G401.6 (cell line): ENCODE measurements at regions not wholly inside any gene's neighbourhood (a gene's known extent, or its start where the extent isn't known, plus 50 kb on each side); places are given as distances from the start of the nearest gene placed in this dataset.
"Not testable (repeated sequence)": the region's sequence is repeated elsewhere in the genome, so short reads cannot be mapped to it uniquely, and the experiment has no call there.

Source experiments
- FAIRE-seq: peaks from 2 replicates; lab custom pipeline; 2012; peaks lifted over from hg19 to GRCh38; lab: Jason Lieb, UNC

GRCh38 chr10:64508029-64508661, 986.9 kb downstream of the REEP3 start:
- FAIRE-seq: no peak

GRCh38 chr10:64515970-64516699, 994.9 kb downstream of the REEP3 start:
- no peak for FAIRE-seq

GRCh38 chr10:64518456-64518855, 997.3 kb downstream of the REEP3 start:
- FAIRE-seq: no peak

GRCh38 chr10:64519427-64519826, 998.2 kb downstream of the REEP3 start:
- FAIRE-seq: no peak

- no peak for FAIRE-seq
Measured at GRCh38 chr10:64519831-64520230, 998.6 kb downstream of the REEP3 start.

- FAIRE-seq: no peak
Measured at GRCh38 chr10:64523065-64523759, 1002.0 kb downstream of the REEP3 start.

- no peak for FAIRE-seq
Measured at GRCh38 chr10:64528294-64529002, 1007.2 kb downstream of the REEP3 start.

- FAIRE-seq: no peak
Measured at GRCh38 chr10:64529003-64529350, 1007.8 kb downstream of the REEP3 start.

GRCh38 chr10:64534616-64535015, 1013.4 kb downstream of the REEP3 start:
- no peak for FAIRE-seq

- no peak for FAIRE-seq
Measured at GRCh38 chr10:64535131-64535867, 1014.1 kb downstream of the REEP3 start.

GRCh38 chr10:64537112-64537511, 1015.9 kb downstream of the REEP3 start:
- no peak for FAIRE-seq

GRCh38 chr10:64537928-64538327, 1016.7 kb downstream of the REEP3 start:
- no peak for FAIRE-seq

- FAIRE-seq: no peak
Measured at GRCh38 chr10:64546073-64546472, 1024.9 kb downstream of the REEP3 start.

- no peak for FAIRE-seq
Measured at GRCh38 chr10:64547168-64547567, 1026.0 kb downstream of the REEP3 start.

GRCh38 chr10:64555666-64556065, 1034.5 kb downstream of the REEP3 start:
- FAIRE-seq: no peak

- no peak for FAIRE-seq
Measured at GRCh38 chr10:64558094-64558835, 1037.1 kb downstream of the REEP3 start.

GRCh38 chr10:64571056-64571455, 1049.9 kb downstream of the REEP3 start:
- no peak for FAIRE-seq

GRCh38 chr10:64573623-64574325, 1052.6 kb downstream of the REEP3 start:
- no peak for FAIRE-seq

- FAIRE-seq: no peak
Measured at GRCh38 chr10:64574371-64574770, 1053.2 kb downstream of the REEP3 start.

- no peak for FAIRE-seq
Measured at GRCh38 chr10:64576497-64576896, 1055.3 kb downstream of the REEP3 start.

- not testable (repeated sequence) for FAIRE-seq
Measured at GRCh38 chr10:64578757-64579156, 1057.6 kb downstream of the REEP3 start.
